ENCODE measurements at regions not wholly inside any gene's neighbourhood (a gene's known extent, or its start where the extent isn't known, plus 50 kb on each side); places are given as distances from the start of the nearest gene placed in this dataset.
"Not testable (repeated sequence)": the region's sequence is repeated elsewhere in the genome, so short reads cannot be mapped to it uniquely, and the experiment has no call there.

DNA sequence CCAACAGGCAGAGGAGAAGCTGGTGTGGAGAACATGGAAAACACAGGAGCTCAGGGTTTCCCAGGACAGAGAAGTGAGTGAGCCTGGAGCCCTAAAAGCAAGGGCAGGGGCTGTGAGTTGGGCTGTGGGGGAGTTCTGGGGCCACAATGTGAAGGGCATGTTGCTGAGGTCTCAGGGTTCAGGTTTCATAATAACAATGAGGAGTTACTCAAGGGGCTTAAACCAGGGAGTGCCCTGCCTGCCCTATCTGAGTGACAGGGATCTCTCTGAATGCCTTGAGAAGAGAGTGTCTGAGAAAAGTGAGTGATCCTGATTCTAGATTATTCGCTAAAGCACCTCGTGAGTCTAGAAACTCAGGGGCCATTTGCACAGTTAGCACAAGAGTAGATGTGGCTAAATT lies 129.6 kb downstream of the VPREB1 start:
- no peak for DNase-seq

- DNase-seq = no peak
Observed at GRCh38 chr22:22374579-22374978, 130.0 kb downstream of the VPREB1 start.

GRCh38 chr22:22375576-22376351 lies 131.2 kb downstream of the VPREB1 start:
- DNase-seq = no peak

- DNase-seq = no peak
Observed at GRCh38 chr22:22376352-22376706, 131.7 kb downstream of the VPREB1 start.

DNA sequence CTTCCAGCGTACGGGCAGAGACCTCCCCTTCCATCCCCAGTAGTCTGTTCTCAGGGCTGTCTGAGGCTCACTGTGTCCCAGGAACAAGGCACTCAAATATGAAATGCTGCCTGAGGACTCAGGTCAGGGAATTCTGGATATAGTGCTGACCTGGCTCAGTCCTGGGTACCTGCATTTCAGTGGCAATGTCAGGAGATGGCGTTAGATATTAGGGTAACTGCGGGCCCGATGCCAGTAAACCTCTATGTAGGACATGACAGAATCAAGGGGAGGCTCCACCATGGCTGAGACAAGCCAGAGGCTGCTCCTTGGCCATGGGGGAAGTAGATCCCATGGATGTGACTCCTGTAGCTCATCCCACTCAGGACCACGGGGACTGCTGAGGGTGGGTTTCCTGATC lies 131.7 kb downstream of the ZNF280B start:
- not testable (repeated sequence) for DNase-seq

DNA sequence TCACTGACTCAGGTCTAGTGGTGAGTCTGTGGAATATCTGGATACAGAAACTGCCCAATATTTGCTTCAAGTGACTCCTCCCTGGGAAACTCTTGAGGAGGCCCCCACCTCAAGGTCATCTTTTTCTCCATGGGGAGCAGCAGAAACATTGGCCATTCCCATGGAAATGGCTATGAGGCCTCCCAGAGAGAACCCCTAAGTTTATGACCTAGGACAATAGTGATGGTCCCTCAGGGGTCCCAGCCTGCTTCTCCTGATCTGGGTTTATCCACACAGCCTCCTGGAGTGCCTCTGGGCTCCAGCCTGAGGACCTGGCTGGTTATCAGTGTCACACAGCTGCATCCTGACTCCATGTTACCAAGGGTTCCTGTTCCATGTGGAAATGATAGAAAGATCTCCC lies 131.2 kb downstream of the ZNF280B start:
- DNase-seq = no peak

- no peak for DNase-seq
Observed at GRCh38 chr22:22378446-22379415, 129.8 kb downstream of the ZNF280B start.

DNA sequence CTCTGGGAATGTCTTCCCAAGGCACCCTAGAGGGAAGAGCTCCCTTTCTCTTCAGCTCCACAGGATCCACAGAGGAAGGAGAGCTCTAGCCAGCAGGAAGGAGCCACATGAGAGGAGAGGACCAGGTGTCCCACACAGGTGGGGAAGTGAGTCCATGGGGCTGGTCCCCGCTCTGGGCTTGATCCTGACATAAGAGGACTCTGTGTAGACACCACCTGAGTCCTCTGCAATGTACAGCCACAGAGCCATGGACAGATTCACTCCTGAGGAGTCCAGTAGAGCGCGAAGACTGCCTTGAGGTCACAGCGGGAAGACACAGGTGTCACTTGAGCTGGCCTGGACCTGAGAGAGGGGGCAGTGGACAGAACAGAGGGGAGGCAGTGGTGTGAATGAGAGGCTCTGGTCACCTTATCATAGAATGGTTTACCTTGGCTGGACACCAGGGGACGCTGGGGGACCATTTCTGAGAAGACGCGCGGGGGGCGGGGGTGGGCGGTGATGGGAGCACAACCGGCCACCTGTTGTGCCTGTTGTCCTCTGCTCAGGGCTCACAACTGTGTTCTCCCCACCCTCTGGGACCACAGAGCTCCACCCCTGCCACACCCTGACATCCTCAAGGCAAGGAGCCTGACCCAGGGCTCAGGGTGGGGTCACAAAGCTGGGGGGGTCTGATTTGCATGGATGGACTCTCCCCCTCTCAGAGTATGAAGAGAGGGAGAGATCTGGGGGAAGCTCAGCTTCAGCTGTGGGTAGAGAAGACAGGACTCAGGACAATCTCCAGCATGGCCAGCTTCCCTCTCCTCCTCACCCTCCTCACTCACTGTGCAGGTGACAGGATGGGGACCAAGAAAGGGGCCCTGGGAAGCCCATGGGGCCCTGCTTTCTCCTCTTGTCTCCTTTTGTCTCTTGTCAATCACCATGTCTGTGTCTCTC lies 128.2 kb downstream of the ZNF280B start:
- no peak for DNase-seq

- not testable (repeated sequence) for DNase-seq
Observed at GRCh38 chr22:22381292-22381691, 127.2 kb downstream of the ZNF280B start.

GRCh38 chr22:22384267-22384666 lies 124.3 kb downstream of the ZNF280B start:
- DNase-seq = no peak

DNA sequence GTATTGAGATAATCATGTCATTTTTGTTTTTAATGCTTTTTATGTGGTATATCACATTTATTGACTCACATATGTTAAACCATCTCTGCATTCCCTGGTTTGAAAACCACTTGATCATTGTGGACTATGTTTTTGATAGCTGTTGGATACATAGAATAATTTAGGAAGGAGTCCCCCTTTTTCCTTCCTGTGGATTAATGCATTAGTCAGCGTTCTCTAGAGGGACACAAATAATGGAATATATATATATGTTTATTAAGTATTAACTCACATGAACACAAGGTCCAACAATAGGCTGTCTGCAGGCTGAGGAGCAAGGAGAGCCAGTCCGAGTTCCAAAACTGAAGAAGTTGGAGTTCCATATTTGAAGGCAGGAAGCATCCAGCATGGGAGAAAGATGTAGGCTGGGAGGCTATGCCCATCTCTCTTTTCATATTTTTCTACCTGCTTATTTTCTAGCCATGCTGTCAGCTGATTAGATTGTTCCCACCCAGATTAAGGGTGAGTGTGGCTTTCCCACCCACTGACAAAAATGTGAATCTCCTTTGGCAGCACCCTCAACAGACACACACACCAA lies 123.8 kb downstream of the ZNF280B start:
- DNase-seq = no peak

DNA sequence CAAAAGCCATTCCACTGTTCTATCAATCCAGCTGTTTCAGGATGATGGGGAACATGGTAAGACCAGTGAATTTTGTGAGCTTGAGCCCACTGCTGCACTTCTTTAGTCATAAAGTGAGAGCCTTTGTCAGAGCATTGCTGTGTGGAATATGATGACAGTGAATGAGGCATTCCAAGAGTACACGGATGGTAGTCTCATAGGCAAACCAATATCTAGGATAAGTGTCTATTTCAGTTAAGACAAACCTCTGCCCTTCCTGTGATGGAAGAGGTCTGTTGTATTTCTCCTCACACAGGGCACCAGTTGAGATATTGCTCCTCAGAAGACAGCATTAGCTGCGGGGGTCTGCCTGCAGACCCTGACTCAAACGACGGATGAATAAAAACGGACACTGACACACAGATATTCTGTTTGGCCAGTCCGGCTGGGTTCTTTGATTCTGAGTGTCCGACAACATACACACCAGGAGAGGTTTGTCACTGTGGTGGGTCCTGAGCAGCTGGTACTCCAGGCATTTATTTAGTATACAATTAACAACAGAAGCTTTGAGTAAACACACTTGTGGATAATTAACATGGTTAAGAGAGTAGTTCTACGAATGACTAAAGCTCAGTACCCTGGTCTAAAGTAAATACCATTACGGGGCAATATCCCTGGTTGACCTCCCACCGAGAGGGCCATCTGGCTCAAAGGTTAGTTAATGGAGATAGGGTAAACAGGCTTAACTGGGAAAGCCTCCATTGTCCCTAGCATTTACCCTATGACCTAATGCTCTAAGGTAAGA lies 121.7 kb downstream of the ZNF280B start:
- no peak for DNase-seq

- DNase-seq = no peak
Observed at GRCh38 chr22:22387386-22387736, 121.2 kb downstream of the ZNF280B start.

DNA sequence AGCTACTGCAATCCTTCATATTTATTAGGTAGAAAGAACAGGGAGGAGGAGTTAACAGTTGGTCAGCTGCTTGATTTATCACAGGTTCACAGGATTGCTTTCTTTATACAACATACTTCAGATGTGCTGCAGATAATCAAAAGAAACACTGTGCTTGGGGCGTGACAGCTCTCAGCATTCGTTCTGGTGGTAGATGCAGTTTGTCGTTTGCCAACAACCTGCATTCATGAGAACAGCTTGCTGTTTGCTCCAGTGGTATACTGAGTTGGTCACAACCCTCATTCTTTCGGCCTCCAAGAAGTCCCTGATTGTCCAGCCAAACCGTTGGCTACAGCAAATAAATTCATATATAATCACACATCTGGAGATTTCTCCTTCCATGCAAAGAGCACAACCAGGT lies 120.5 kb downstream of the ZNF280B start:
- no peak for DNase-seq

- no peak for DNase-seq
Observed at GRCh38 chr22:22388494-22388893, 120.0 kb downstream of the ZNF280B start.

DNA sequence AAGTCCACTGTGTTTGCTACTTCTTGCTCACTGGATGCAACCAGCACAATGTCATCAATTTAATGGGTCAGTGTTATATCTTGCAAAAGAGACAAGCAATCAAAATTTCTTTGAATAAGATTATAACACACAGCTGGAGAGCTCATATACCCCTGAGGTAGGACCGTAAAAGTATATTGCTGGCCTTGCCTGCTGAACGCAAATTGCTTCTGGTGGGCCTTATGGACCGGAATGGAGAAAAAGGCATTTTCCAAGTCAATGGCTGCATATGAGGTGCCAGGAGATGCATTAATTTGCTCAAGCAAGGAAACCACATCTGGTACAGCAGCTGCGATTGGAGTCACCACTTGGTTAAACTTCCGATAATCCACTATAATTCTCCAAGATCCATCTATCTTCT lies 119.1 kb downstream of the ZNF280B start:
- no peak for DNase-seq

DNA sequence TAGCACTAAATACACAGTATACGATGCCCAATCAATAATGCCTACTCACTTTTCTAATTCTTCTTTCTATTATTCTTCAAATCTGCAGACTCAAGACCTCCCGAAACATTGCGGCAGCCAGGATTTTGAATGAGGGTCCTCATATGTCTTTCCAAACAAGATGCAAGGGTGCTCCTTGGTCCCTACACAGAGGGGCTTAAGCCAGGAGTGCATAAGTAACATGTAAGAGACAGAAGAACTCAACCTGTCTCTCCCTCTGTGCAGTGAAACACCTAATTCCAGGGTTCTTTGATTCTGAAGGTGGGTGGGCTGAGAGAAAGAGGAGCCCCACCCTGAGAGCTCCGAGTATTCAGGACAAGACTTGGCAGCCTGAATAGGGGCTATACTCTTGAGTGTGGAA lies 117.6 kb downstream of the ZNF280B start:
- no peak for DNase-seq

GRCh38 chr22:22391543-22391942 lies 117.0 kb downstream of the ZNF280B start:
- no peak for DNase-seq

DNA sequence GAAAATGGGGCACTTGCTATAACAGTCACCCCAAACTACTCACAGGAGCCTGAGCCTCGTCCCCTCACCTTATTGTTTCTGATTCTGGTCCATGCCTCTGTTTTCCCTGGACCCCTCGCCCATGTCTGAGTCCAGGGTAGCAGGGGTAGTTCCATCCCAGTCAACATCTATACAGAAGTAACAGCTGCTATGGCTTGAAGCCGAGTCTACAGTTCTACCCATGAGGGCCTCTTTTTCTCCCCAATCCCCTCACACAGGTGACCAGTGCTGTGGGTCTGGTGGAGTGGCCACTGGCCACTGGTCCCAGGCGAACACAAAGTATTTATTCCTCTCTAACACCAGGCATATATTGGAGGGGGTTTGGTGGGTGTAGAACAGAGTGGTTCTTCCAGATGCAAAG lies 116.4 kb downstream of the ZNF280B start:
- DNase-seq = no peak

- DNase-seq = no peak
Observed at GRCh38 chr22:22394591-22394990, 114.0 kb downstream of the ZNF280B start.

DNA sequence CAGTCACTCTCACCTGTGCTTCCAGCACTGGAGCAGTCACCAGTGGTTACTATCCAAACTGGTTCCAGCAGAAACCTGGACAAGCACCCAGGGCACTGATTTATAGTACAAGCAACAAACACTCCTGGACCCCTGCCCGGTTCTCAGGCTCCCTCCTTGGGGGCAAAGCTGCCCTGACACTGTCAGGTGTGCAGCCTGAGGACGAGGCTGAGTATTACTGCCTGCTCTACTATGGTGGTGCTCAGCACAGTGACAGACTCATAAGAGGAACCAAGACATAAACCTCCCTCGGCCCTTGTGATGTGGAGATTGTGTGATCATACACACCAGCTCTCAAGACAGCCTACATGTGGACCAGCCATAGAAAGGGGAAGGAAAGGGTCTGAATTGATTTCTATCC lies 113.3 kb downstream of the ZNF280B start:
- DNase-seq = no peak

GRCh38 chr22:22396741-22397291 lies 111.7 kb downstream of the ZNF280B start:
- no peak for DNase-seq

Measured in NCI-H1048 (cell line).